SK-N-SH (cell line): ENCODE measurements at regions not wholly inside any gene's neighbourhood (a gene's known extent, or its start where the extent isn't known, plus 50 kb on each side); places are given as distances from the start of the nearest gene placed in this dataset.

ENCODE experiments used
- CTCF ChIA-PET: fragments of 300-600, 350-600 bp; formaldehyde crosslinking; extraction: SDS; loops from one replicate; lab custom pipeline; 2021; lab: Yijun Ruan, JAX
- POLR2A ChIA-PET: fragments of 350-600 bp; sonication (Branson Sonifier 250); formaldehyde crosslinking; extraction: SDS; loops from one replicate; lab custom pipeline; 2020; ENCODE audit warnings: antibody characterized with exemption, inconsistent platforms; lab: Yijun Ruan, JAX
- DNase-seq: peaks from one replicate; pipeline ENCODE4 v3.0.0; 2012
- H2AFZ ChIP-seq: fragments of 200-600 bp; sonication (generic); 2 replicates; pipeline ENCODE4 v1.8.1; 2016; ENCODE audit warnings: antibody characterized with exemption, mild to moderate bottlenecking, low read depth
- H3F3A ChIP-seq: fragments of 200-600 bp; sonication (generic); replicated peaks from 2 replicates; pipeline ENCODE3; 2016; ENCODE audit warnings: antibody characterized with exemption, mild to moderate bottlenecking; ENCODE audit not compliant: insufficient read depth
- H3K27ac ChIP-seq, 2 experiments: fragments of 200-500 bp in 1 of 2; fragments of 200-600 bp in 1 of 2; sonication (Bioruptor generic) in 1 of 2; sonication (generic), shearing (Covaris generic) in 1 of 2; 2 replicates each; pipeline versions ENCODE4 v1.5.1 to v1.6.1; 2014 to 2016; ENCODE audit warnings: low read depth in 2 of 2, inconsistent platforms in 1 of 2, low read length in 1 of 2, mild to moderate bottlenecking in 1 of 2, mixed read lengths in 1 of 2
- H3K27me3 ChIP-seq: fragments of 200-600 bp; sonication (generic), shearing (Covaris generic); 2 replicates; pipeline ENCODE4 v1.6.1; 2016; ENCODE audit warnings: mixed run types; ENCODE audit not compliant: insufficient read depth
- H3K36me3 ChIP-seq, 2 experiments: fragments of 200-500 bp in 1 of 2; fragments of 200-600 bp in 1 of 2; sonication (Bioruptor generic) in 1 of 2; sonication (generic) in 1 of 2; replicated peaks in 1 of 2; 2 replicates each; pipeline versions ENCODE3 to v1.5.1; 2014 to 2016; ENCODE audit warnings: low read length in 1 of 2, mild to moderate bottlenecking in 1 of 2; ENCODE audit not compliant: insufficient read depth in 2 of 2, control insufficient read depth in 1 of 2
- H3K4me1 ChIP-seq, 2 experiments: fragments of 200-500 bp in 1 of 2; fragments of 200-600 bp in 1 of 2; sonication (Bioruptor generic) in 1 of 2; sonication (generic), shearing (Covaris generic) in 1 of 2; 2 replicates each; pipeline versions ENCODE4 v1.5.1 to v1.6.1; 2014 to 2016; ENCODE audit warnings: low read depth in 1 of 2, low read length in 1 of 2, mixed run types in 1 of 2; ENCODE audit not compliant: insufficient read depth in 2 of 2, control insufficient read depth in 1 of 2
- H3K4me2 ChIP-seq: fragments of 200-600 bp; sonication (generic), shearing (Covaris generic); 2 replicates; pipeline ENCODE4 v1.6.1; 2017; ENCODE audit warnings: mixed run types
- H3K4me3 ChIP-seq, 2 experiments: fragments of 200-500 bp in 1 of 2; fragments of 200-600 bp in 1 of 2; sonication (Bioruptor generic) in 1 of 2; sonication (generic), shearing (Covaris generic) in 1 of 2; 2 replicates each; pipeline versions ENCODE4 v1.5.1 to v1.8.1; 2014 to 2016; ENCODE audit warnings: low read depth in 2 of 2, inconsistent platforms in 1 of 2, low read length in 1 of 2, mild to moderate bottlenecking in 1 of 2, mixed read lengths in 1 of 2, moderate library complexity in 1 of 2
- H3K79me2 ChIP-seq: fragments of 200-600 bp; sonication (generic); 2 replicates; pipeline ENCODE4 v1.8.1; 2017; ENCODE audit warnings: mild to moderate bottlenecking; ENCODE audit not compliant: insufficient read depth
- H3K9ac ChIP-seq: fragments of 200-600 bp; sonication (generic); 2 replicates; pipeline ENCODE4 v1.6.1; 2017; ENCODE audit warnings: mixed run types
- H3K9me2 ChIP-seq: fragments of 200-600 bp; sonication (generic); 2 replicates; pipeline ENCODE4 v1.6.1; 2017; ENCODE audit warnings: mixed run types
- H3K9me3 ChIP-seq: fragments of 200-600 bp; sonication (generic); 2 replicates; pipeline ENCODE4 v1.6.1; 2017; ENCODE audit warnings: mixed run types, mild to moderate bottlenecking, moderate library complexity
- H4K20me1 ChIP-seq: fragments of 200-600 bp; sonication (generic); 2 replicates; pipeline ENCODE4 v1.6.1; 2017; ENCODE audit warnings: mild to moderate bottlenecking, mixed run types; ENCODE audit not compliant: insufficient read depth
- CTCF ChIP-seq: fragments of 200-600 bp; sonication (generic); IDR thresholded peaks from 2 replicates; pipeline ENCODE4 v1.6.1; 2017; ENCODE audit warnings: antibody characterized with exemption, mild to moderate bottlenecking, moderate library complexity
- ELF1 ChIP-seq: IDR thresholded peaks from 2 replicates; pipeline ENCODE4 v1.4.0; 2012
- EZH2phosphoT487 ChIP-seq: fragments of 200-600 bp; sonication (generic); IDR thresholded peaks from 2 replicates; pipeline ENCODE4 v1.6.1; 2017; ENCODE audit warnings: low read depth, mixed run types, mild to moderate bottlenecking, antibody characterized with exemption, moderate library complexity, borderline replicate concordance
- IRF3 ChIP-seq: fragments of 150-350 bp; IDR thresholded peaks from 2 replicates; pipeline ENCODE4 v1.6.1; 2016; ENCODE audit warnings: mild to moderate bottlenecking, low read depth, low read length
- WGBS: methylation state at CpG from one replicate; pipeline ENCODE4 v1.1.6; 2017; ENCODE audit warnings: low lambda C conversion rate; 5-methylcytosine and 5-hydroxymethylcytosine counted together
- TF ChIP-seq, protein P1 (sequence below): IDR thresholded peaks from 2 replicates; pipeline ENCODE4 v1.4.0; 2012; ENCODE audit warnings: low read depth, borderline replicate concordance
- TF ChIP-seq, protein P2 (sequence below): IDR thresholded peaks from 2 replicates; pipeline ENCODE4; 2012

- 18% methylated on average over 3 of the region's 3 CpGs for WGBS
- no peak for DNase-seq
These were observed 146.1 kb downstream of the RBM46 start for GRCh38 chr4:154927126-154927680.

More at GRCh38 chr4:154927126-154927680, 146.1 kb downstream of the RBM46 start:
- Histone ChIP-seq H2AFZ (no peak overlapping the region), H4K20me1 (no peaks in the 10 kb centered on the region), H3K9me3 (no peaks in the 10 kb centered on the region), H3K9me2 (no peaks in the 10 kb centered on the region), H3K9ac (no peak overlapping the region), H3K36me3 (no peaks in the 10 kb centered on the region), H3K27me3 (no peaks in the 10 kb centered on the region), H3K79me2 (no peaks in the 10 kb centered on the region), H3K4me3 (no peak overlapping the region), H3K4me1 (no peaks in the 10 kb centered on the region), H3K4me2 (no peak overlapping the region), H3F3A (no peaks in the 10 kb centered on the region), H3K27ac (no peak overlapping the region)
- ChIA-PET CTCF (interaction anchor here (5.8 kb wide), 1 partner anchor 121 kb away, joined by 36 read pairs; no protein-coding TSS in a partner anchor), POLR2A (no interaction called here)
- TF ChIP-seq ELF1 = no peak
- TF ChIP-seq EZH2phosphoT487 = no peak
- no peak for TF ChIP-seq IRF3
- TF ChIP-seq, protein P1, sequence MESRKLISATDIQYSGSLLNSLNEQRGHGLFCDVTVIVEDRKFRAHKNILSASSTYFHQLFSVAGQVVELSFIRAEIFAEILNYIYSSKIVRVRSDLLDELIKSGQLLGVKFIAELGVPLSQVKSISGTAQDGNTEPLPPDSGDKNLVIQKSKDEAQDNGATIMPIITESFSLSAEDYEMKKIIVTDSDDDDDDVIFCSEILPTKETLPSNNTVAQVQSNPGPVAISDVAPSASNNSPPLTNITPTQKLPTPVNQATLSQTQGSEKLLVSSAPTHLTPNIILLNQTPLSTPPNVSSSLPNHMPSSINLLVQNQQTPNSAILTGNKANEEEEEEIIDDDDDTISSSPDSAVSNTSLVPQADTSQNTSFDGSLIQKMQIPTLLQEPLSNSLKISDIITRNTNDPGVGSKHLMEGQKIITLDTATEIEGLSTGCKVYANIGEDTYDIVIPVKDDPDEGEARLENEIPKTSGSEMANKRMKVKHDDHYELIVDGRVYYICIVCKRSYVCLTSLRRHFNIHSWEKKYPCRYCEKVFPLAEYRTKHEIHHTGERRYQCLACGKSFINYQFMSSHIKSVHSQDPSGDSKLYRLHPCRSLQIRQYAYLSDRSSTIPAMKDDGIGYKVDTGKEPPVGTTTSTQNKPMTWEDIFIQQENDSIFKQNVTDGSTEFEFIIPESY = no peak
- no peak for TF ChIP-seq CTCF
- TF ChIP-seq, protein P2, sequence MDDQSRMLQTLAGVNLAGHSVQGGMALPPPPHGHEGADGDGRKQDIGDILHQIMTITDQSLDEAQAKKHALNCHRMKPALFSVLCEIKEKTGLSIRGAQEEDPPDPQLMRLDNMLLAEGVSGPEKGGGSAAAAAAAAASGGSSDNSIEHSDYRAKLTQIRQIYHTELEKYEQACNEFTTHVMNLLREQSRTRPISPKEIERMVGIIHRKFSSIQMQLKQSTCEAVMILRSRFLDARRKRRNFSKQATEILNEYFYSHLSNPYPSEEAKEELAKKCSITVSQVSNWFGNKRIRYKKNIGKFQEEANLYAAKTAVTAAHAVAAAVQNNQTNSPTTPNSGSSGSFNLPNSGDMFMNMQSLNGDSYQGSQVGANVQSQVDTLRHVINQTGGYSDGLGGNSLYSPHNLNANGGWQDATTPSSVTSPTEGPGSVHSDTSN = no peak
